ENCODE measurements at regions not wholly inside any gene's neighbourhood (a gene's known extent, or its start where the extent isn't known, plus 50 kb on each side); places are given as distances from the start of the nearest gene placed in this dataset.

DNA sequence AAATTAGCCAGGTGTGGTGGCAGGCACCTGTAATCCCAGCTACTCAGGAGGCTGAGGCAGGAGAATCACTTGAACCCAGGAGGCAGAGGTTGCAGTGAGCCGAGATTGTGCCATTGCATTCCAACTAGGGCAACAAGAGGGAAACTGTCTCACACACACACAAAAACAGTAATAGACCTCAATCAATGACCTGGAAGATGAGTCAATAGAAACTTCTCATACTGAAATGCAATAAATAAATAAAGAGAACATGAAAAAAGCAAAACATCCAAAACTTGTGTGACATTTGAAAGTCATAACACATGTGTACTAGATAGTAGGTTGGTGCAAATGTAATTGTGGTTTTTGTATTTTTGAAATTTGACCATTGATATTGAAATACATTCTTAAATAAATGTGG lies 1338.5 kb downstream of the AMY1C start:
- no peak for TF ChIP-seq POLR2A (IDR thresholded peaks at IDR 0.05; ENCODE audit: low read depth, low read length)
- TF ChIP-seq POLR2AphosphoS5 (IDR thresholded peaks at IDR 0.05; ENCODE audit: low read depth, low read length) = no peak
- TF ChIP-seq TAF1 (IDR thresholded peaks at IDR 0.05; ENCODE audit: low read depth, low read length) = no peak
- no peak for TF ChIP-seq SPI1 (IDR thresholded peaks at IDR 0.05; ENCODE audit: low read depth, low read length)
